ENCODE measurements at regions not wholly inside any gene's neighbourhood (a gene's known extent, or its start where the extent isn't known, plus 50 kb on each side); places are given as distances from the start of the nearest gene placed in this dataset.

DNA sequence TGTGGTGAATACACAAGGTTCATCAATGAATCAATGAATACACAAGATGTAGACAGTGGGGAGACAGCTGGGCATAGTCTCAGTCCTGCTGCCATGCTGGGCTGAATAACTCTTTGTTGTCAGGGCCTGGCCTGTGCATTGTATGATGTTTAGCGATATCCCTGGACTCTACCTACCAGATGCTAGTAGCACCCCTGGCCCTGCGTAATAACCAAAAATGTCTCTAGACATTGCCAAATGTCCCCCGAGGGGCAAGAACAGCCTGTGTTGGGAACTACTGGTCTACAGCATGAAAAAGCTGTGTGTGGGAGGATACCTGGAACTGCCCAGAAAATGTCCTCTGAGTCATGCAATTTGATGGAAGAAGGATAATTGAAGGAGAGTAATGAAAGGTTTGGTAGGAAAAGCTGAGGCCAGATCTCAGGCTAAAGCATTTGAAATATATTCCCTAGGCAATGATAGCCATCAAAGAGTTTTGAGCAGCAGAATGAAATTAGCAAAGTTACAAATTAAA is 128.2 kb downstream of the TMEM30B start:
- intact Hi-C loops (cut with micrococcal nuclease; ENCODE audit: unreplicated experiment), result no loop called here
- CTCF ChIA-PET, result no interaction called here
- BruUV-seq (replicated peaks), result no TSS peak

DNA sequence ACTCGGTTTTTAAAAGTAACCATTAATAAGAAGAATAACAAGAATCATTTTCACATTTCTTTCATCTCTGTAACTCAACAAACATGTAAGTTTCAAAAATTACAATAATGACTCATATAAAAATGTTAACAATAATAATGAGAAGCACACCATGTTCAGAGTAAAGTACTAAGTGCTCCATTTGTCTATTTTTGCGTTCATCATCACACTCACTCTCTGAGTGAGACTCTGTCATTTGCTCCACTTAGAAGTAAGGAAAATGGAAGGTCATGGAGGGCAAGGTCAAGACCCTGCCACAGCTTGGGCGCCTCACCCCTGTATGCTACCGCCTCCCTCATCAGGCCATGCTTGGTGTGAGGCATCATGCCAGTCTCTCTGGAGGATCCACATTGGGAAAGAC is 129.9 kb downstream of the TMEM30B start:
- Histone ChIP-seq H3K27me3 (ENCODE audit: insufficient read depth, low read depth) (no peaks in the 10 kb centered on the region), H3K4me1 (replicated peaks; ENCODE audit: insufficient read depth) (no peaks in the 10 kb centered on the region), H3F3A (ENCODE audit: insufficient read depth, low read depth) (no peaks in the 10 kb centered on the region), H3K79me2 (ENCODE audit: low read depth) (no peaks in the 10 kb centered on the region), H2AFZ (no peak overlapping the region), H3K9me3 (ENCODE audit: insufficient read depth, low read depth) (no peaks in the 10 kb centered on the region), H3K36me3 (ENCODE audit: low read depth) (no peaks in the 10 kb centered on the region), H3K4me2 (no peak overlapping the region), H3K27ac (no peak overlapping the region), H4K20me1 (ENCODE audit: insufficient read depth) (no peaks in the 10 kb centered on the region), H3K9me2 (ENCODE audit: insufficient read depth) (no peaks in the 10 kb centered on the region), H3K4me3 (no peak overlapping the region)
- ChIA-PET POLR2A (ENCODE audit: unreplicated experiment) (no interaction called here), CTCF (no interaction called here)
- intact Hi-C loops (cut with micrococcal nuclease; ENCODE audit: unreplicated experiment), result no loop called here
- TF ChIP-seq EZH2 (IDR thresholded peaks at IDR 0.05; ENCODE audit: low read depth), result no peak
- TF ChIP-seq, protein P1, sequence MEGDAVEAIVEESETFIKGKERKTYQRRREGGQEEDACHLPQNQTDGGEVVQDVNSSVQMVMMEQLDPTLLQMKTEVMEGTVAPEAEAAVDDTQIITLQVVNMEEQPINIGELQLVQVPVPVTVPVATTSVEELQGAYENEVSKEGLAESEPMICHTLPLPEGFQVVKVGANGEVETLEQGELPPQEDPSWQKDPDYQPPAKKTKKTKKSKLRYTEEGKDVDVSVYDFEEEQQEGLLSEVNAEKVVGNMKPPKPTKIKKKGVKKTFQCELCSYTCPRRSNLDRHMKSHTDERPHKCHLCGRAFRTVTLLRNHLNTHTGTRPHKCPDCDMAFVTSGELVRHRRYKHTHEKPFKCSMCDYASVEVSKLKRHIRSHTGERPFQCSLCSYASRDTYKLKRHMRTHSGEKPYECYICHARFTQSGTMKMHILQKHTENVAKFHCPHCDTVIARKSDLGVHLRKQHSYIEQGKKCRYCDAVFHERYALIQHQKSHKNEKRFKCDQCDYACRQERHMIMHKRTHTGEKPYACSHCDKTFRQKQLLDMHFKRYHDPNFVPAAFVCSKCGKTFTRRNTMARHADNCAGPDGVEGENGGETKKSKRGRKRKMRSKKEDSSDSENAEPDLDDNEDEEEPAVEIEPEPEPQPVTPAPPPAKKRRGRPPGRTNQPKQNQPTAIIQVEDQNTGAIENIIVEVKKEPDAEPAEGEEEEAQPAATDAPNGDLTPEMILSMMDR (conservative IDR thresholded peaks at IDR 0.05), result no peak
- no TSS peak for BruUV-seq (replicated peaks)
- DNase-seq, result no peak

More for the DNA sequence above, 128.2 kb downstream of the TMEM30B start:
- Histone ChIP-seq H3K9me3 (ENCODE audit: insufficient read depth, low read depth) (no peaks in the 10 kb centered on the region), H4K20me1 (ENCODE audit: insufficient read depth) (no peaks in the 10 kb centered on the region), H3K27ac (no peak overlapping the region), H3F3A (ENCODE audit: insufficient read depth, low read depth) (no peaks in the 10 kb centered on the region), H2AFZ (no peak overlapping the region), H3K4me1 (replicated peaks; ENCODE audit: insufficient read depth) (no peaks in the 10 kb centered on the region), H3K79me2 (ENCODE audit: low read depth) (no peaks in the 10 kb centered on the region), H3K27me3 (ENCODE audit: insufficient read depth, low read depth) (no peaks in the 10 kb centered on the region), H3K9me2 (ENCODE audit: insufficient read depth) (no peaks in the 10 kb centered on the region), H3K4me2 (no peak overlapping the region), H3K36me3 (ENCODE audit: low read depth) (no peaks in the 10 kb centered on the region), H3K4me3 (no peak overlapping the region)
- DNase-seq, result no peak
- TF ChIP-seq, protein P1 (conservative IDR thresholded peaks at IDR 0.05), result no peak
- no peak for TF ChIP-seq EZH2 (IDR thresholded peaks at IDR 0.05; ENCODE audit: low read depth)
- POLR2A ChIA-PET (ENCODE audit: unreplicated experiment), result no interaction called here

DNA sequence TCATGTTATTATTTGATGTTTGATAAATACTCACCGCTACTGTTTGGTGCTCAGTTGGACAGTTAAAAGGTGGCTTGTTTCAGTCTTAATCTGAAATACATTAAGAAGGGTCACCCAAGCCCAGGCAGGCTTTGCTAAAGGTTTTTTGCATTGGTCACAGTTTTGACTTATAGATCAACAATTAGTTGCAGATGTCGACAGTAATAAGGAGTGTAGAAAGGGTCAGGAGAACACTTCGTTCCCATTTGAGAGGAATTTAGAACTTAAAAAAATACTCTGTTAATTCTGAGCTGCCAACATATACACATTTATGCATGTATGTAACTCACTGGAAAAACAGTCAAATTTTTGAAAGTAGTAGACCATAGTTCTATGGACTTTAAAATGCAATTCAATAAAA is 130.3 kb downstream of the TMEM30B start:
- no peak overlapping the region for H3K4me3 ChIP-seq
- H3K36me3 ChIP-seq (ENCODE audit: low read depth), result no peaks in the 10 kb centered on the region
- H3K4me1 ChIP-seq (replicated peaks; ENCODE audit: insufficient read depth), result no peaks in the 10 kb centered on the region
- no TSS peak for BruUV-seq (replicated peaks)
- ChIA-PET POLR2A (ENCODE audit: unreplicated experiment) (no interaction called here), CTCF (no interaction called here)
- no peaks in the 10 kb centered on the region for H3F3A ChIP-seq (ENCODE audit: insufficient read depth, low read depth)
- H3K9me2 ChIP-seq (ENCODE audit: insufficient read depth), result no peaks in the 10 kb centered on the region
- no peaks in the 10 kb centered on the region for H3K27me3 ChIP-seq (ENCODE audit: insufficient read depth, low read depth)
- H4K20me1 ChIP-seq (ENCODE audit: insufficient read depth), result no peaks in the 10 kb centered on the region
- H3K27ac ChIP-seq, result no peak overlapping the region
- intact Hi-C loops (cut with micrococcal nuclease; ENCODE audit: unreplicated experiment), result no loop called here
- no peak overlapping the region for H2AFZ ChIP-seq
- no peak overlapping the region for H3K4me2 ChIP-seq
- DNase-seq, result no peak
- TF ChIP-seq, protein P1 (conservative IDR thresholded peaks at IDR 0.05), result no peak
- no peak for TF ChIP-seq EZH2 (IDR thresholded peaks at IDR 0.05; ENCODE audit: low read depth)
- H3K79me2 ChIP-seq (ENCODE audit: low read depth), result no peaks in the 10 kb centered on the region
- no peaks in the 10 kb centered on the region for H3K9me3 ChIP-seq (ENCODE audit: insufficient read depth, low read depth)
